ENCODE measurements at regions not wholly inside any gene's neighbourhood (a gene's known extent, or its start where the extent isn't known, plus 50 kb on each side); places are given as distances from the start of the nearest gene placed in this dataset.

DNA sequence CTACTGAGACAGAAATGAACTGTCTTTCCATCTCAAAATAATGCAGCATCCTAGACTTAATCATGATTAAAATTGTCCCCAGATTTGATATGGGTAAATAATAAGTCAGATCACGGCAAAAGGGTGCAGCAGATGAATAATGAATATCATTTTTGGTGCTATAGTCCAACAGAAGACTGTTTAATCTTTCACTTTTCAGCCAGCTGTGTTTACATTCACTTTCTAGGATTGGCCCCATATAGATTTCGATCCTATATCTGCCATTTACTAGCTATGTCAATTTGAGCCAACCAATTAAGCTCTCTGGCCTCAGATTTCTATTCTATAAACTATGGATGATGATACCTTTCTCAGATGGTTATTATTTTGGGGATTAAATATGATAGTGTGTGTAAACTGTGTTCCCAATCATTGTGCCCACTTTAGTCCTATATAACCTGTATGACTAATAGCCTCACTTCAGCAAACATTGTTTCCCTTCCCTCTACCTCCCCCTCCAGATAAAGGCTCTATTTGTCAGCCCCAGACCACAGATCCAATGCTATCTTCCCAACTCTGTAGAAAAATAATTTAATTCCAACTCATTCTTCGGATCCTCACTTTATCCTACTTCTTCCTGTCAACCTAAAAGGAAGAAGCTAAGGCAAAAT is 53.6 kb upstream of the NT5E start:
- no peaks in the 10 kb centered on the region for H3K27me3 ChIP-seq (ENCODE audit: low read length)
- no peak overlapping the region for H3K27ac ChIP-seq (ENCODE audit: low read length)
- no peaks in the 10 kb centered on the region for H3K9me3 ChIP-seq (ENCODE audit: low read length)
- no peak overlapping the region for H3K4me2 ChIP-seq (ENCODE audit: low read depth, low read length, poor library complexity, severe bottlenecking)
- H3K9ac ChIP-seq (ENCODE audit: low read length), result no peak overlapping the region
- H3K4me1 ChIP-seq (ENCODE audit: low read length), result no peaks in the 10 kb centered on the region
- no peak overlapping the region for H3K4me3 ChIP-seq (ENCODE audit: low read length)
- no peaks in the 10 kb centered on the region for H3K79me2 ChIP-seq (ENCODE audit: low read length)
- no peak overlapping the region for H2AFZ ChIP-seq (ENCODE audit: low read length)
- no peaks in the 10 kb centered on the region for H4K20me1 ChIP-seq (ENCODE audit: insufficient read depth, low read depth, low read length)
- no peaks in the 10 kb centered on the region for H3K36me3 ChIP-seq (ENCODE audit: insufficient read depth, low read length)
- H3K9me2 ChIP-seq (replicated peaks; ENCODE audit: insufficient read depth, low read length), result no peaks in the 10 kb centered on the region; the same call in 1 of the 2 replicates
- DNase-seq, result no peak

GRCh38 chr6:85395746-85396145 is 54.1 kb upstream of the NT5E start:
- no peaks in the 10 kb centered on the region for H3K4me1 ChIP-seq (ENCODE audit: low read length)
- no peaks in the 10 kb centered on the region for H3K36me3 ChIP-seq (ENCODE audit: insufficient read depth, low read length)
- H2AFZ ChIP-seq (ENCODE audit: low read length), result no peak overlapping the region
- no peak overlapping the region for H3K9ac ChIP-seq (ENCODE audit: low read length)
- H3K27ac ChIP-seq (ENCODE audit: low read length), result no peak overlapping the region
- H3K4me2 ChIP-seq (ENCODE audit: low read depth, low read length, poor library complexity, severe bottlenecking), result no peak overlapping the region
- H3K79me2 ChIP-seq (ENCODE audit: low read length), result no peaks in the 10 kb centered on the region
- no peaks in the 10 kb centered on the region for H3K27me3 ChIP-seq (ENCODE audit: low read length)
- no peaks in the 10 kb centered on the region; the same call in 1 of the 2 replicates for H3K9me2 ChIP-seq (replicated peaks; ENCODE audit: insufficient read depth, low read length)
- no peak for DNase-seq
- no peaks in the 10 kb centered on the region for H3K9me3 ChIP-seq (ENCODE audit: low read length)
- H4K20me1 ChIP-seq (ENCODE audit: insufficient read depth, low read depth, low read length), result no peaks in the 10 kb centered on the region
- no peak overlapping the region for H3K4me3 ChIP-seq (ENCODE audit: low read length)

DNA sequence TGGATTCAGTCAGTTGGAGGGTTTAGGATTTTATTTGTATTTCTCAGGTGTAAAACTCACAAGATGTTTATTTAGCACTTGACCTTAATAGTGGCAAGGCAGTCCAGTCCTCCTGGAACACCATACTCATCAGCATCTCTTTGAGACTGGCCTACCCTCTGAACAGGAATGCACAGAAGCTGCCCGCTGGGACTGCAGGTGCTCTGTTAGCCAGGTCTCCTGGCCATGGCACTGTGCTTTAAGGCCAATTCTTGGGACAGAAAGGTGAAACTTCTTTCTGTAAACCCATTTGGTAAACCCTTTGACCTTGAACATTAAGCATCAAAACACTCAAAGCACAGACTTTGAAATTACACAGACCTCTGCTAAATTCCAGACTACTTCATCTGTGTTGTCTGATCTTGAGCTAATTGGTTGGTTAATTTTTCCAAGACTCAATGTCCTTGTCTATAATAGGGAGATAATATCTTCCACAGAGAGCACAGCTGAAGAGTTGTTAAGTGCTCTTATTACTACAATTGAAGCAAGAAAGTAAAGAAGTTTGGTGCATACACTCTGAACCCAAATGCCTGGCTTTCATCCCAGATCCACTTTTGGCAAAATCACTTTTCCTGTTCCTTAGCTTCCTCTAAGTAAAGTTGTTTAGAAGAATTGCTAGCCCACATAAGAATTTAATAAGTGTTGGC is 54.9 kb upstream of the NT5E start:
- Histone ChIP-seq H3K4me3 (ENCODE audit: low read length) (no peak overlapping the region), H4K20me1 (ENCODE audit: insufficient read depth, low read depth, low read length) (no peaks in the 10 kb centered on the region), H3K79me2 (ENCODE audit: low read length) (no peaks in the 10 kb centered on the region), H3K4me1 (ENCODE audit: low read length) (no peaks in the 10 kb centered on the region), H3K9me2 (replicated peaks; ENCODE audit: insufficient read depth, low read length) (no peaks in the 10 kb centered on the region; the same call in 1 of the 2 replicates), H3K9ac (ENCODE audit: low read length) (no peak overlapping the region), H3K36me3 (ENCODE audit: insufficient read depth, low read length) (no peaks in the 10 kb centered on the region), H3K27me3 (ENCODE audit: low read length) (no peaks in the 10 kb centered on the region), H3K27ac (ENCODE audit: low read length) (no peak overlapping the region), H2AFZ (ENCODE audit: low read length) (no peak overlapping the region), H3K4me2 (ENCODE audit: low read depth, low read length, poor library complexity, severe bottlenecking) (no peak overlapping the region), H3K9me3 (ENCODE audit: low read length) (no peaks in the 10 kb centered on the region)
- peak; percentile 25 for DNase-seq

- no peaks in the 10 kb centered on the region for H3K36me3 ChIP-seq (ENCODE audit: insufficient read depth, low read length)
These were observed 55.7 kb upstream of the NT5E start for GRCh38 chr6:85394199-85394598.

DNA sequence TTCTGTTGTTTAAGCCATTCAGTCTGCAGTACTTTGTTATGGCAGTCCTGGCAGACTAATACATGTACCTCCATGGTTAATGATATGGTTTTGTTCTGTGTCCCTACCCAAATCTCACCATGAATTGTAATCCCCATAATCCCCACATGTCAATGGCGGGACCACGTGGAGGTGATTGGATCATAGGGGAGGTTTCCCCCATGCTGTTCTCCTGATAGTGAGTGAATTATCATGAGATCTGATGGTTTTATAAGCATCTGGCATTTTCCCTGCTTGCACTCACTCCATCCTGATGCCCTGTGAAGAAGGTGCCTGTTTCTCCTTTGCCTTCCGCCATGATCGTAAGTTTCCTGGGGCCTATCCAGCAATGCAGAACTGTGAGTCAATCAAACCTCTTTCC is 57.5 kb upstream of the NT5E start:
- Histone ChIP-seq H3K4me3 (ENCODE audit: low read length) (no peak overlapping the region), H3K36me3 (ENCODE audit: insufficient read depth, low read length) (no peaks in the 10 kb centered on the region), H3K9ac (ENCODE audit: low read length) (no peak overlapping the region), H3K79me2 (ENCODE audit: low read length) (no peaks in the 10 kb centered on the region), H4K20me1 (ENCODE audit: insufficient read depth, low read depth, low read length) (no peaks in the 10 kb centered on the region), H2AFZ (ENCODE audit: low read length) (no peak overlapping the region), H3K4me1 (ENCODE audit: low read length) (no peaks in the 10 kb centered on the region), H3K4me2 (ENCODE audit: low read depth, low read length, poor library complexity, severe bottlenecking) (no peak overlapping the region), H3K27ac (ENCODE audit: low read length) (no peak overlapping the region), H3K9me2 (replicated peaks; ENCODE audit: insufficient read depth, low read length) (no peaks in the 10 kb centered on the region; the same call in 1 of the 2 replicates), H3K9me3 (ENCODE audit: low read length) (no peaks in the 10 kb centered on the region), H3K27me3 (ENCODE audit: low read length) (no peaks in the 10 kb centered on the region)
- DNase-seq, result no peak

More at GRCh38 chr6:85394199-85394598, 55.7 kb upstream of the NT5E start:
- no peak overlapping the region for H3K4me2 ChIP-seq (ENCODE audit: low read depth, low read length, poor library complexity, severe bottlenecking)
- no peak overlapping the region for H2AFZ ChIP-seq (ENCODE audit: low read length)
- H3K4me3 ChIP-seq (ENCODE audit: low read length), result no peak overlapping the region
- no peaks in the 10 kb centered on the region for H3K79me2 ChIP-seq (ENCODE audit: low read length)
- no peaks in the 10 kb centered on the region for H3K9me3 ChIP-seq (ENCODE audit: low read length)
- no peaks in the 10 kb centered on the region for H4K20me1 ChIP-seq (ENCODE audit: insufficient read depth, low read depth, low read length)
- no peak overlapping the region for H3K27ac ChIP-seq (ENCODE audit: low read length)
- no peaks in the 10 kb centered on the region for H3K4me1 ChIP-seq (ENCODE audit: low read length)
- H3K27me3 ChIP-seq (ENCODE audit: low read length), result no peaks in the 10 kb centered on the region
- H3K9me2 ChIP-seq (replicated peaks; ENCODE audit: insufficient read depth, low read length), result no peaks in the 10 kb centered on the region; the same call in 1 of the 2 replicates
- DNase-seq, result no peak
- H3K9ac ChIP-seq (ENCODE audit: low read length), result no peak overlapping the region

DNA sequence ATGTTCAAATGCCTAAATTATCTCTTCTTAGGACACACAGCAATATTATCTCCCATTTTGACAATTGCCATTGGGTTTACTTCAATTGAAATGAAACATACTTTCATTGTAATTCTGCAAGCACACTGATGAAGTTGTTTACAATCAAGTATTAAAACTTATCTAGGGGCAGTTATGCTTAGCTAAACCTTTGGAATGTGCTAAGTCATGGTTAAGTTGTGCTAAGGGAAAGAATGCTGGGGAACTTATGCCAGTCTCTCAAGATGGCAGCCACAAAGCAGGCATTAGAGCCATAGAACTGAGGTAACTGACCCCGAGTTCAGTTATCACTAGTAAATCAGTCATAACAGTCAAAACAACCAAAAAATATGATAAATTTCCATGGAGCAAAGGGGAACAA is 59.1 kb upstream of the NT5E start:
- Histone ChIP-seq H3K27me3 (ENCODE audit: low read length) (no peaks in the 10 kb centered on the region), H3K4me3 (ENCODE audit: low read length) (no peak overlapping the region), H3K9ac (ENCODE audit: low read length) (no peak overlapping the region), H3K36me3 (ENCODE audit: insufficient read depth, low read length) (no peaks in the 10 kb centered on the region), H3K9me2 (replicated peaks; ENCODE audit: insufficient read depth, low read length) (no peaks in the 10 kb centered on the region; the same call in 1 of the 2 replicates), H3K9me3 (ENCODE audit: low read length) (no peaks in the 10 kb centered on the region), H3K4me2 (ENCODE audit: low read depth, low read length, poor library complexity, severe bottlenecking) (no peak overlapping the region), H3K79me2 (ENCODE audit: low read length) (no peaks in the 10 kb centered on the region), H4K20me1 (ENCODE audit: insufficient read depth, low read depth, low read length) (no peaks in the 10 kb centered on the region), H3K4me1 (ENCODE audit: low read length) (no peaks in the 10 kb centered on the region), H3K27ac (ENCODE audit: low read length) (no peak overlapping the region), H2AFZ (ENCODE audit: low read length) (no peak overlapping the region)
- DNase-seq, result no peak

DNA sequence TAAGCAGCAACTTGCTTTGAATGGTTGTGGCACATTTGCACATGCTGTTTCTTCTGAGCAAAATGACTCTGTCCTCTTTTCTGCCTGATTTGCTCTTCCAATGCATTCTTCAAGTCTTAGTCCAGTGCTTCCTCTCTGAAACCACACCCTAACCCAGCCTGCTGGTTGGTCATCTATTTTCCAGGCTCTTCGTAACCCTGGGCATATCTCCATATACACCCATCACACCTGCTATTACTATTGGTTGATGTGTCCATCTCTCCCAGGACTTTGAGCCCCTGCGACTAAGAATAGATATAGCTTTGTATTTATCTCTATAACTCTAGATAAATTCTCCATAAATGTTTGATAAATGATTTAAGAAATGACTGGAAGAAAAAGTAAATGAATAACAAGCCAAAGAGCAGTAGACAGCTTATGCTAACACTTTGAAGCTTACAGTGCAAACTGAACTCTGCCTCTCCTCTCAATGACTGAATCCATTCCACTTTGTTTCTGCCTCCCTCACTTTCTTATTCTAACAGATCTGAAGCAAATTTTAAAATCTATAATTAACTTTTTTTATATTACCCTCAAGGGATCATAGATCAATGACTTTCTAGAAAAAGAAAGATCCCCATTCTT is 59.7 kb upstream of the NT5E start:
- Histone ChIP-seq H4K20me1 (ENCODE audit: insufficient read depth, low read depth, low read length) (no peaks in the 10 kb centered on the region), H3K27me3 (ENCODE audit: low read length) (no peaks in the 10 kb centered on the region), H3K4me1 (ENCODE audit: low read length) (no peaks in the 10 kb centered on the region), H3K36me3 (ENCODE audit: insufficient read depth, low read length) (no peaks in the 10 kb centered on the region), H3K27ac (ENCODE audit: low read length) (no peak overlapping the region), H3K9ac (ENCODE audit: low read length) (no peak overlapping the region), H3K79me2 (ENCODE audit: low read length) (no peaks in the 10 kb centered on the region), H3K9me2 (replicated peaks; ENCODE audit: insufficient read depth, low read length) (no peaks in the 10 kb centered on the region; the same call in 1 of the 2 replicates), H2AFZ (ENCODE audit: low read length) (no peak overlapping the region), H3K4me3 (ENCODE audit: low read length) (no peak overlapping the region), H3K4me2 (ENCODE audit: low read depth, low read length, poor library complexity, severe bottlenecking) (no peak overlapping the region), H3K9me3 (ENCODE audit: low read length) (no peaks in the 10 kb centered on the region)
- no peak for DNase-seq

DNA sequence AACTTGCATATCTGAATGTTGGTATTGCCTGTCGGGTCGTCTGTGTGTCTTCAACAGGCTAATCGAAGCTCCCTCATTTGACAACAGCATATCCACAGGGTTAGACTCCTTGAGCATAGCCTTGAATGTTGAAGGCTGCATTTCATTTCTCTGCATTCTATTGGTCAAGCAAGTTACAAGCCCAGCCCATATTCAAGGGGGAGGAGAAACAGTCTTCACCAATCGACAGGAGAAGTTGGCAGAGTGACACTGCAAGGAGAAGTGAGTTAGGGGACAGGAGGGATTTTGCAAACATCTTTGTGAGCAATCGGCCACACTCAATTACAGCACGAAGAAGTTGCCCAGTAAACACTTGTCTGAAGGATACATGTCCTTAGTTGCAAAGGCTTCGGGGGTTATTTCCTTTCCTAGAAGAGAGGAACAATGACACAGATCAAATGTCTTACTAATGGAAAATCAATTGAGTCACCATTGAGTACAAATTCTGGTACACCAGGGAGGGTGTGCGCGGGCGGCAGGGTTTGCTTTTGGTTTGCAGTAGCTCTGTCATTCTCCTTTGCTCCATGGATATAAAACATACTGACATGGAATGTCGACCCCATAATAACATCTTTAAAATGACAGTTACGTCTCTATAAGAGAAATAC is 60.6 kb upstream of the NT5E start:
- H3K27ac ChIP-seq (ENCODE audit: low read length), result no peak overlapping the region
- H3K9me3 ChIP-seq (ENCODE audit: low read length), result no peaks in the 10 kb centered on the region
- no peaks in the 10 kb centered on the region for H3K27me3 ChIP-seq (ENCODE audit: low read length)
- H3K4me2 ChIP-seq (ENCODE audit: low read depth, low read length, poor library complexity, severe bottlenecking), result no peak overlapping the region
- no peaks in the 10 kb centered on the region for H3K79me2 ChIP-seq (ENCODE audit: low read length)
- no peak for DNase-seq
- H4K20me1 ChIP-seq (ENCODE audit: insufficient read depth, low read depth, low read length), result no peaks in the 10 kb centered on the region
- H3K9me2 ChIP-seq (replicated peaks; ENCODE audit: insufficient read depth, low read length), result no peaks in the 10 kb centered on the region; the same call in 1 of the 2 replicates
- no peaks in the 10 kb centered on the region for H3K36me3 ChIP-seq (ENCODE audit: insufficient read depth, low read length)
- H3K4me1 ChIP-seq (ENCODE audit: low read length), result no peaks in the 10 kb centered on the region
- no peak overlapping the region for H3K9ac ChIP-seq (ENCODE audit: low read length)
- H3K4me3 ChIP-seq (ENCODE audit: low read length), result no peak overlapping the region
- no peak overlapping the region for H2AFZ ChIP-seq (ENCODE audit: low read length)

Data from Karpas-422 (cell line).